Activated CD4-positive, alpha-beta T cell treated with anti-CD3 and anti-CD28 coated beads for 4 hours (primary cell): ENCODE measurements at regions not wholly inside any gene's neighbourhood (a gene's known extent, or its start where the extent isn't known, plus 50 kb on each side); places are given as distances from the start of the nearest gene placed in this dataset.

Source experiments
- DNase-seq, 2 donors: peaks; one replicate each; pipeline ENCODE4 v3.0.0-alpha.2; 2020

- DNase-seq: no peak
Measured at GRCh38 chr17:72303787-72304733, 183.2 kb downstream of the SOX9 start.

GRCh38 chr17:72304859-72305258 lies 184.0 kb downstream of the SOX9 start:
- no peak for DNase-seq

- no peak for DNase-seq
Measured at GRCh38 chr17:72305472-72305871, 184.7 kb downstream of the SOX9 start.

GRCh38 chr17:72306037-72306436 lies 185.2 kb downstream of the SOX9 start:
- no peak for DNase-seq

- DNase-seq: no peak
Measured at GRCh38 chr17:72307836-72308235, 187.0 kb downstream of the SOX9 start.

- DNase-seq: no peak
Measured at GRCh38 chr17:72308744-72309385, 188.0 kb downstream of the SOX9 start.

- no peak for DNase-seq
Measured at GRCh38 chr17:72311004-72311403, 190.2 kb downstream of the SOX9 start.

- DNase-seq: no peak
Measured at GRCh38 chr17:72315122-72315913, 194.5 kb downstream of the SOX9 start.

- DNase-seq: no peak
Measured at GRCh38 chr17:72318131-72318530, 197.3 kb downstream of the SOX9 start.

GRCh38 chr17:72321896-72322295 lies 201.1 kb downstream of the SOX9 start:
- no peak for DNase-seq

GRCh38 chr17:72332367-72332766 lies 211.5 kb downstream of the SOX9 start:
- no peak for DNase-seq

- DNase-seq: no peak
Measured at GRCh38 chr17:72333570-72333969, 212.8 kb downstream of the SOX9 start.

GRCh38 chr17:72334205-72334604 lies 213.4 kb downstream of the SOX9 start:
- no peak for DNase-seq

- DNase-seq: no peak
Measured at GRCh38 chr17:72336026-72336803, 215.4 kb downstream of the SOX9 start.

- DNase-seq: no peak
Measured at GRCh38 chr17:72336804-72337070, 215.9 kb downstream of the SOX9 start.

- DNase-seq: no peak
Measured at GRCh38 chr17:72338304-72338703, 217.5 kb downstream of the SOX9 start.

- no peak for DNase-seq
Measured at GRCh38 chr17:72338847-72339790, 218.3 kb downstream of the SOX9 start.

GRCh38 chr17:72340836-72341235 lies 220.0 kb downstream of the SOX9 start:
- no peak for DNase-seq

- no peak for DNase-seq
Measured at GRCh38 chr17:72342061-72342460, 221.2 kb downstream of the SOX9 start.

GRCh38 chr17:72342627-72343527 lies 222.1 kb downstream of the SOX9 start:
- no peak for DNase-seq

GRCh38 chr17:72343911-72344310 lies 223.1 kb downstream of the SOX9 start:
- DNase-seq: no peak
